ENCODE measurements at regions not wholly inside any gene's neighbourhood (a gene's known extent, or its start where the extent isn't known, plus 50 kb on each side); places are given as distances from the start of the nearest gene placed in this dataset.

DNA sequence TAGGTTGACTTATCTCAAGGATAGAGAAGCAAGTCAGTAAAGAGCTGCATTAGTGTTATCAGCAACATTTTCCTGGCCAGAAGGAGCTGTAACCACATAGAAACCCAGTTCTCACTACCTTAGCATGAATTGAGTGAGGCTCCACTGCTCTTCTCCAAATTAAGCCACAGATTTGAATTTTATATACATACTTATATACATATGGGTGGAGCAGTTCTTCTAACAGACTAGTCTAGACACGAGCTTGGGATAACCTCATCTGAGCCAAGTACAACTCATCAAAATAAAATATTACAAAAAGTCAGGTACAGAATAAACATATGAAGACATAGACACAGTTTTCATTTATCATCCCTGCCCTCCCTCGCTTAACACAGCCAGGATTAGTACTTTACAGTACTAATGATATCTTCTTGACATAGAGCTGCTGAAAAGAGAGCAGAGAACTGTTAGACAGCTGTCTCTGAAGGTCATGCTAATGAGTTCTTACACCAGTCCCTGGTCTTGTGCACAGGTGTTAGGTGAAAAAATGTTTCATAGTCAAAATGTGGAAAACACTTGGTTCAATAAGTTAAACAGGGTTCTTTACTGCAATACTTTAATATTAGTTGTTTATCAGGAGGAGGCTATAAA lies 147.4 kb upstream of the HTR1E start:
- H3K9me3 Mint-ChIP-seq: no peaks in the 10 kb centered on the region
- no peak overlapping the region for H3K4me3 Mint-ChIP-seq
- no peaks in the 10 kb centered on the region for H3K27me3 Mint-ChIP-seq (ENCODE audit: low read depth)

More for the DNA sequence above, 147.4 kb upstream of the HTR1E start:
- Mint-ChIP-seq H3K27ac (no peak overlapping the region), H3K4me1 (no peaks in the 10 kb centered on the region), H3K36me3 (ENCODE audit: insufficient read depth in 1 of 3, low read depth in 3 of 3) (no peaks in the 10 kb centered on the region)
- Histone ChIP-seq H2BK12ac (ENCODE audit: insufficient read length, low read depth, low read length) (no peak overlapping the region), H3K9me3 (ENCODE audit: control insufficient read depth, low read depth, low read length) (no peaks in the 10 kb centered on the region), H4K20me1 (ENCODE audit: control insufficient read depth, insufficient read depth, insufficient read length) (no peaks in the 10 kb centered on the region), H2BK120ac (ENCODE audit: low read depth, low read length, poor library complexity, severe bottlenecking) (no peak overlapping the region), H2AK5ac (ENCODE audit: insufficient read length, low read length) (no peak overlapping the region), H3K4ac (ENCODE audit: low read depth, low read length) (no peak overlapping the region), H4K91ac (ENCODE audit: insufficient read length, low read depth, low read length) (no peak overlapping the region), H3K23me2 (ENCODE audit: insufficient read length, low read depth, low read length, poor library complexity, severe bottlenecking) (no peaks in the 10 kb centered on the region), H3K18ac (ENCODE audit: insufficient read length, low read depth, low read length) (no peak overlapping the region), H3K14ac (ENCODE audit: insufficient read depth, low read length) (no peak overlapping the region), H3K4me2 (ENCODE audit: insufficient read depth, insufficient read length, low read length) (no peak overlapping the region), H3K79me2 (ENCODE audit: insufficient read depth, low read length) (no peaks in the 10 kb centered on the region), H3K27me3 (ENCODE audit: insufficient read depth, low read length) (no peaks in the 10 kb centered on the region), H3K4me1 (ENCODE audit: insufficient read depth, low read length) (no peaks in the 10 kb centered on the region), H3T11ph (ENCODE audit: low read length) (no peak overlapping the region), H3K56ac (ENCODE audit: insufficient read length, low read depth, low read length) (no peak overlapping the region), H3K79me1 (ENCODE audit: insufficient read depth, low read depth, low read length, poor library complexity, severe bottlenecking) (no peaks in the 10 kb centered on the region), H3K9ac (ENCODE audit: extremely low read depth, insufficient read length, low read length) (no peak overlapping the region), H2BK20ac (ENCODE audit: low read depth, low read length, poor library complexity, severe bottlenecking) (no peak overlapping the region), H4K5ac (ENCODE audit: insufficient read length, low read depth, low read length) (no peak overlapping the region), H2BK15ac (ENCODE audit: low read depth, low read length) (no peak overlapping the region), H3K27ac (ENCODE audit: insufficient read length, low read depth, low read length) (no peak overlapping the region), H3K23ac (ENCODE audit: insufficient read length, low read depth, low read length) (no peak overlapping the region), H4K8ac (replicated peaks; ENCODE audit: insufficient read length, low read depth, low read length) (no peak overlapping the region), H2AFZ (ENCODE audit: low read length) (no peak overlapping the region), H2BK5ac (ENCODE audit: insufficient read length, low read length) (no peak overlapping the region)
- WGBS (ENCODE audit: extremely low coverage, insufficient read length, low lambda C conversion rate): no CpG with 5 or more reads among the region's 2 CpGs
- TF ChIP-seq CTCF (conservative IDR thresholded peaks at IDR 0.05): no peak
- no peak for DNase-seq
